ENCODE measurements at regions not wholly inside any gene's neighbourhood (a gene's known extent, or its start where the extent isn't known, plus 50 kb on each side); places are given as distances from the start of the nearest gene placed in this dataset.

- H3K27ac ChIP-seq (ENCODE audit: insufficient read depth, low read depth, low read length): no peak overlapping the region
- no TSS peak for BruUV-seq (replicated peaks)
- H3K4me2 ChIP-seq (ENCODE audit: insufficient read depth, low read length): no peak overlapping the region
- no peak overlapping the region for H3K4me3 ChIP-seq (replicated peaks in 1 of 3; ENCODE audit: insufficient read depth in 1 of 3, low read depth in 1 of 3, low read length in 3 of 3)
- dilution Hi-C loops (cut with MboI; ENCODE audit: extremely low pct_ligation_motif_present, low sequenced_read_pairs): no loop called here
- no peaks in the 10 kb centered on the region for H3K9me3 ChIP-seq (replicated peaks; ENCODE audit: control insufficient read depth, insufficient read depth, low read length)
- CTCF ChIA-PET: interaction anchor here (2.3 kb wide), 1 partner anchor 11 kb away, joined by 7 read pairs; no protein-coding TSS in a partner anchor
- H3K9ac ChIP-seq (replicated peaks; ENCODE audit: extremely low read depth, insufficient read depth, low read length): no peak overlapping the region
- H3K79me2 ChIP-seq (ENCODE audit: control insufficient read depth, insufficient read depth, low read length): no peaks in the 10 kb centered on the region
- intact Hi-C loops (cut with micrococcal nuclease): no loop called here
- POLR2A ChIA-PET: no interaction called here
- no peaks in the 10 kb centered on the region for H3K27me3 ChIP-seq (ENCODE audit: control insufficient read depth in 2 of 2, insufficient read depth in 2 of 2, low read length in 2 of 2)
- no peaks in the 10 kb centered on the region for H3K9me1 ChIP-seq (replicated peaks; ENCODE audit: control insufficient read depth, extremely low read depth, insufficient read depth, low read length)
- H2AFZ ChIP-seq (ENCODE audit: low read depth, low read length): no peak overlapping the region
- no peaks in the 10 kb centered on the region for H3K36me3 ChIP-seq (ENCODE audit: control insufficient read depth in 2 of 2, extremely low read depth in 1 of 2, insufficient read depth in 2 of 2, low read length in 2 of 2)
- no peaks in the 10 kb centered on the region for H3K4me1 ChIP-seq (ENCODE audit: control insufficient read depth, extremely low read depth, insufficient read depth, low read length)
- FAIRE-seq (no peak), DNase-seq (ENCODE audit: low read depth, low spot score) (no peak)
- H4K20me1 ChIP-seq (replicated peaks; ENCODE audit: control insufficient read depth, extremely low read depth, insufficient read depth, low read length): no peaks in the 10 kb centered on the region
- TF ChIP-seq MYC (IDR thresholded peaks at IDR 0.05; ENCODE audit: low read depth, low read length) (no peak), EZH2 (IDR thresholded peaks at IDR 0.05; ENCODE audit: borderline replicate concordance, low read depth, low read length, severe bottlenecking) (no peak), GATA2 (IDR thresholded peaks at IDR 0.05; ENCODE audit: insufficient read depth, insufficient read length, low read depth, low read length) (no peak), JUN (IDR thresholded peaks at IDR 0.05; ENCODE audit: borderline replicate concordance, insufficient read depth, insufficient read length, low read depth) (no peak), POLR2AphosphoS5 (IDR thresholded peaks at IDR 0.05; ENCODE audit: insufficient read depth, low read depth, low read length) (no peak), POLR2A (IDR thresholded peaks at IDR 0.05; ENCODE audit: low read depth, low read length) (no peak), CTCF (IDR thresholded peaks at IDR 0.05; ENCODE audit: extremely low read depth in 1 of 2, insufficient read depth in 1 of 2, low read depth in 1 of 2, low read length in 2 of 2) (no peak), FOS (IDR thresholded peaks at IDR 0.05; ENCODE audit: borderline replicate concordance, insufficient read depth, low read length) (no peak)
- TF ChIP-seq, protein P1, sequence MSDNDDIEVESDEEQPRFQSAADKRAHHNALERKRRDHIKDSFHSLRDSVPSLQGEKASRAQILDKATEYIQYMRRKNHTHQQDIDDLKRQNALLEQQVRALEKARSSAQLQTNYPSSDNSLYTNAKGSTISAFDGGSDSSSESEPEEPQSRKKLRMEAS (IDR thresholded peaks at IDR 0.05; ENCODE audit: insufficient read depth, insufficient read length): no peak
These were observed 111.2 kb downstream of the RAP2B start for GRCh38 chr3:153273217-153273616.
